ENCODE measurements at regions not wholly inside any gene's neighbourhood (a gene's known extent, or its start where the extent isn't known, plus 50 kb on each side); places are given as distances from the start of the nearest gene placed in this dataset.

GRCh38 chr1:5643360-5644107 lies 348.7 kb downstream of the NPHP4 start:
- intact Hi-C loops (cut with DNase I) = no loop called here
- Histone ChIP-seq H3K27ac (no peak overlapping the region), H3K4me1 (no peaks in the 10 kb centered on the region), H3K9me3 (no peaks in the 10 kb centered on the region), H3K4me3 (no peak overlapping the region), H3K27me3 (peaks cover 0 to 16% (median 6%) of the 10 kb centered on the region in 3 donors), H3K36me3 (no peaks in the 10 kb centered on the region)
- TF ChIP-seq POLR2AphosphoS5 (IDR thresholded peaks at IDR 0.05) (no peak), POLR2A (IDR thresholded peaks at IDR 0.05) (no peak), EP300 (IDR thresholded peaks at IDR 0.05) (no peak), CTCF (IDR thresholded peaks at IDR 0.05) (no peak)
- DNase-seq = no peak
- WGBS, 2 donors = 79 to 87% methylated on average over 15 of the region's 15 CpGs

- TF ChIP-seq POLR2AphosphoS5 (IDR thresholded peaks at IDR 0.05) = no peak
- TF ChIP-seq CTCF (IDR thresholded peaks at IDR 0.05) = no peak
- peaks cover 0 to 29% (median 6%) of the 10 kb centered on the region in 3 donors for H3K27me3 ChIP-seq
- 37 to 52% methylated on average over 6 of the region's 6 CpGs for WGBS, 2 donors
Observed at GRCh38 chr1:5640845-5641244, 351.4 kb downstream of the NPHP4 start.

GRCh38 chr1:5639106-5639722 lies 353.0 kb downstream of the NPHP4 start:
- Histone ChIP-seq H3K4me1 (no peaks in the 10 kb centered on the region), H3K27me3 (peaks cover 0 to 29% (median 6%) of the 10 kb centered on the region in 3 donors), H3K4me3 (no peak overlapping the region), H3K36me3 (no peaks in the 10 kb centered on the region), H3K27ac (no peak overlapping the region), H3K9me3 (no peaks in the 10 kb centered on the region)
- WGBS, 2 donors = 69 to 73% methylated on average over 5 of the region's 5 CpGs
- DNase-seq = no peak
- intact Hi-C loops (cut with DNase I) = no loop called here
- TF ChIP-seq POLR2AphosphoS5 (IDR thresholded peaks at IDR 0.05) (no peak), EP300 (IDR thresholded peaks at IDR 0.05) (no peak), POLR2A (IDR thresholded peaks at IDR 0.05) (no peak), CTCF (IDR thresholded peaks at IDR 0.05) (no peak)

More at GRCh38 chr1:5640845-5641244, 351.4 kb downstream of the NPHP4 start:
- intact Hi-C loops (cut with DNase I) = no loop called here
- Histone ChIP-seq H3K36me3 (no peaks in the 10 kb centered on the region), H3K9me3 (no peaks in the 10 kb centered on the region), H3K4me1 (no peaks in the 10 kb centered on the region), H3K27ac (no peak overlapping the region), H3K4me3 (no peak overlapping the region)
- no peak for DNase-seq

- no peak for TF ChIP-seq EP300 (IDR thresholded peaks at IDR 0.05)
- intact Hi-C loops (cut with DNase I) = no loop called here
- no peak overlapping the region for H3K4me3 ChIP-seq
- H3K27ac ChIP-seq = no peak overlapping the region
- no peaks in the 10 kb centered on the region for H3K9me3 ChIP-seq
- no peak for DNase-seq
- H3K36me3 ChIP-seq = no peaks in the 10 kb centered on the region
- 75 to 87% methylated on average over 3 of the region's 3 CpGs for WGBS, 2 donors
- H3K4me1 ChIP-seq = no peaks in the 10 kb centered on the region
- H3K27me3 ChIP-seq = peaks cover 0 to 29% (median 6%) of the 10 kb centered on the region in 3 donors
Observed at GRCh38 chr1:5638582-5638981, 353.6 kb downstream of the NPHP4 start.

- Histone ChIP-seq H3K27me3 (peaks cover 0 to 29% (median 6%) of the 10 kb centered on the region in 3 donors), H3K4me1 (peaks cover 0 to 6% (median 3%) of the 10 kb centered on the region in 4 donors), H3K9me3 (no peaks in the 10 kb centered on the region), H3K4me3 (no peak overlapping the region), H3K27ac (no peak overlapping the region), H3K36me3 (no peaks in the 10 kb centered on the region)
- 68 to 73% methylated on average over 2 of the region's 2 CpGs for WGBS, 2 donors
- intact Hi-C loops (cut with DNase I) = no loop called here
- TF ChIP-seq POLR2AphosphoS5 (IDR thresholded peaks at IDR 0.05) = no peak
- TF ChIP-seq POLR2A (IDR thresholded peaks at IDR 0.05) = no peak
- TF ChIP-seq EP300 (IDR thresholded peaks at IDR 0.05) = no peak
- no peak for TF ChIP-seq CTCF (IDR thresholded peaks at IDR 0.05)
- no peak for DNase-seq
Observed at GRCh38 chr1:5637171-5637570, 355.1 kb downstream of the NPHP4 start.
